OCI-LY7 (cell line): ENCODE measurements at regions not wholly inside any gene's neighbourhood (a gene's known extent, or its start where the extent isn't known, plus 50 kb on each side); places are given as distances from the start of the nearest gene placed in this dataset.

ENCODE experiments used
- CTCF ChIP-seq: fragments of 200-600 bp; sonication (generic); conservative IDR thresholded peaks from 2 replicates; pipeline ENCODE4 v1.5.1; 2014; ENCODE audit warnings: mild to moderate bottlenecking, antibody characterized with exemption, low read length, moderate library complexity, mixed read lengths
- EZH2phosphoT487 ChIP-seq: fragments of 200-600 bp; sonication (generic); IDR thresholded peaks from 2 replicates; pipeline ENCODE4 v1.6.1; 2018; ENCODE audit warnings: low read depth, borderline replicate concordance, mild to moderate bottlenecking, mixed run types, antibody characterized with exemption, low read length, moderate library complexity, mixed read lengths

GRCh38 chrY:8358161-8358560, 979.1 kb upstream of the TSPY4 start:
- TF ChIP-seq CTCF = no peak
- TF ChIP-seq EZH2phosphoT487 = no peak
